Activated CD4-positive, alpha-beta memory T cell treated with anti-CD3 and anti-CD28 coated beads, Interleukin-2, amount 10 ng/mL, durations not matched to agents 7 days and 5 days (primary cell): ENCODE measurements at regions not wholly inside any gene's neighbourhood (a gene's known extent, or its start where the extent isn't known, plus 50 kb on each side); places are given as distances from the start of the nearest gene placed in this dataset.

Source experiments
- CTCF ChIA-PET: fragments of 350-600 bp; sonication (Branson Sonifier 250); formaldehyde crosslinking; loops from one replicate; lab custom pipeline; 2021; ENCODE audit warnings: antibody characterized with exemption, inconsistent platforms; lab: Charles Lee
- POLR2A ChIA-PET: fragments of 350-600 bp; sonication (Branson Sonifier 250); formaldehyde crosslinking; loops from one replicate; lab custom pipeline; 2021; ENCODE audit warnings: antibody characterized with exemption; lab: Charles Lee
- DNase-seq: peaks from one replicate; pipeline ENCODE4 v3.0.0-alpha.2; 2020
- H3K27ac Mint-ChIP-seq: one replicate; pipeline ENCODE4 v1.8.0; 2021; ENCODE audit warnings: mild to moderate bottlenecking, mixed read lengths
- H3K27me3 Mint-ChIP-seq: one replicate; pipeline ENCODE4 v1.8.0; 2021; ENCODE audit warnings: mixed read lengths
- H3K36me3 Mint-ChIP-seq: one replicate; pipeline ENCODE4 v1.8.0; 2021; ENCODE audit warnings: low read depth, mixed read lengths
- H3K4me1 Mint-ChIP-seq: one replicate; pipeline ENCODE4 v1.8.0; 2021; ENCODE audit warnings: mixed read lengths
- H3K4me3 Mint-ChIP-seq: one replicate; pipeline ENCODE4 v1.8.0; 2021; ENCODE audit warnings: mild to moderate bottlenecking, mixed read lengths
- H3K9me3 Mint-ChIP-seq: one replicate; pipeline ENCODE4 v1.8.0; 2021; ENCODE audit warnings: mixed read lengths

DNA sequence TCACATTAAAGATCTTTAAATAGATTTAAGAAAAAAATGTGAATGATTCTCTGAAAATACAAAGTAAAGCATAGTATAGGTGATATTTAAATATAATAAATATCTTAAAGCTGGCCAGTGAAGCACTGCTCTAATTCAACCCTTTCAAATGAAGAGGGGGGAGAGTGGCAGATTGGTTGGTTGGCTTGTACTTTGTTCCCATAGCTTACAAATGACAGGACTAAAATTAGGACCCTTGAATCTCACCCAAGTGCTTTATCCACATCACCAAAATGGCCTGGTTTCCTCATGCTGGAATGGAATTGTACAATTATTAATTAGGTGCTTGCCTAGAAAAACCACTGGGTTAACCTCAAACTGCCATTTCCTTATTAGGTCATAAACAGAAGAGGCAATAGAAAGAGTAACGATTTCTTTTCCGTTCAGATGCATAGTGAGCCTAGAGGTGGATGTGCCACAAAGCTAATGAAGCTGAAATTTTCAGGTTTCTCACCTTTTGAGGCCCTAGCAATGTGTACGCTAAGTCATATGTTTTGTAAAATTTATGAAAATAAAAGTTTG lies 354.5 kb upstream of the CDH6 start:
- Mint-ChIP-seq H3K27ac (no peak overlapping the region), H3K4me1 (no peaks in the 10 kb centered on the region), H3K27me3 (no peaks in the 10 kb centered on the region), H3K9me3 (peaks cover 7% of the 10 kb centered on the region), H3K4me3 (no peak overlapping the region), H3K36me3 (no peaks in the 10 kb centered on the region)
- ChIA-PET POLR2A (no interaction called here), CTCF (no interaction called here)
- no peak for DNase-seq

DNA sequence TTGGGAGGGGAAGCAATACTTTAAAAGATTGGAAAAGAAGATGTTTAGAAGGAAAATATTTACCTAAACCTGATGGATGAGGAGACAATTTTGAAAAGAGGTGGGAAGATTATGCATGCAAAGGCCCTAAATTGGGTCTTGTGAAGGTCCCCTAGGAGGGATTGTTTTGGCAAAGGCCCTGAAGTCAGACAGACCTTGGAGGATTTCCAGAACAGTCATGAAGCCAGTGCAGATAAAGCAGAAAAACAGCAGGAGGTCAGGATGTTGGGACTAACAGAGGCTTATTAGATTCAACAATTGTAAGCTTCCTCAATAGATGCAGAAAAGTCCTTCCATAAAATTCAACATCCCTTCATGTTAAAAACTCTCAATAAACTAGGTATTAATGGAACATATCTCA lies 361.0 kb upstream of the CDH6 start:
- Mint-ChIP-seq H3K9me3 (peaks cover 6% of the 10 kb centered on the region), H3K27ac (no peak overlapping the region), H3K4me1 (no peaks in the 10 kb centered on the region), H3K27me3 (no peaks in the 10 kb centered on the region), H3K36me3 (no peaks in the 10 kb centered on the region), H3K4me3 (no peak overlapping the region)
- DNase-seq: no peak
- POLR2A ChIA-PET: no interaction called here
- CTCF ChIA-PET: no interaction called here

DNA sequence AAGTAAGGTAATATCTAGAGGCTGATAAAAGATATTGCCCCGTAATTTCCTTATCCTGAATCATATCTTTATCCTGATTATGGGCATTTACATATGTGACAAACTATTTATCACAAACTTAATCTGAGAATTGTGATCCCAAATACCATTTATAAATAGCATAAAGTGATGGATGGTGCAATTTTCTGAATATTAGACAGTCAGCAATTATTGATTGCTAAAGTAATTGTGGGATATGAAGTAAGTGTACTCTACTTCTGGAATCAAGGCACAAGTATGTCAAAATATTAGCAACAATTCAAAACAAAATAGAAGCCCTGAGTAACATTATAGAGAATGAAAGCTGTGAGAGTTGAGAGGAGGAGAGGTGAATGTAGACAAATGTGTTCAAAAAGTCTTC lies 361.9 kb upstream of the CDH6 start:
- no peaks in the 10 kb centered on the region for H3K27me3 Mint-ChIP-seq
- no peaks in the 10 kb centered on the region for H3K4me1 Mint-ChIP-seq
- H3K27ac Mint-ChIP-seq: no peak overlapping the region
- no peak for DNase-seq
- no peak overlapping the region for H3K4me3 Mint-ChIP-seq
- H3K9me3 Mint-ChIP-seq: peaks cover 3% of the 10 kb centered on the region
- ChIA-PET POLR2A (no interaction called here), CTCF (no interaction called here)
- H3K36me3 Mint-ChIP-seq: no peaks in the 10 kb centered on the region

DNA sequence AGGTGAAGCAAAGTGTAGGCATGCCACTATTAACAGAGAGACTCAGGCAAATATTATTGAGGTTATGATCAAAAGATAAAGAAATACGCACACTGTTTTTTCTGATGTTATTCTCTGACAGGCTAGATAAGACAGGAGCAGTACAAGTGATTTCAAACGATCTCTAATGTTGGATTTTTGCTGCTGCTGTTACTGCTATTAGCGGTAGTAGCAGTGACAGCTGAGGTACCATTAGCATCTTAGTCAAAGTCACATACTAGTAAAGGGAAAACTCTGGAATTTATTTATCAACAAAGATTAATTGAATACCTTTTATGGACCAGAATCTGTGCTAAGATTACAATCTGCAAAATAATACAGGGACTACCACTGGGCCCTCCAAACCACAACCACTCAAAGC lies 362.4 kb upstream of the CDH6 start:
- Mint-ChIP-seq H3K27ac (no peak overlapping the region), H3K27me3 (no peaks in the 10 kb centered on the region), H3K9me3 (peaks cover 3% of the 10 kb centered on the region), H3K36me3 (no peaks in the 10 kb centered on the region), H3K4me3 (no peak overlapping the region), H3K4me1 (no peaks in the 10 kb centered on the region)
- POLR2A ChIA-PET: no interaction called here
- CTCF ChIA-PET: no interaction called here
- DNase-seq: no peak

DNA sequence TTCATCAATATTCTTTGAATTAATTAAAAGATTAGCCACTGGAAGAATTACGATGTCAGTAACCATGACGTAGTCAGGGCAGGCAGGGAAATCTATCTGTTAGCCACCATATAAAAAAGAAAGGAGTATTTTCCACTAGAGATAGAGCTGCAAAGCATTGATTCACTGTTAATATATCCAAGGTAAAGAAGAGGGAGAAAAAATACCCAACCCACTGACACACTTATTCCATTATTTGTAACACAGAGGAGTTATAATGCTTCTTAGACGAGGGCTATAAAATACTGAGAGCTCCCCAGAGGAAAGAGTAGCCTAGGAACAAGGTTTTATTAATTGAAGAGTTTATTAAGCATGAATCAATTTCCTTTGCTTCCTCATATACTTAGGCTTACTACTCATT lies 382.2 kb upstream of the CDH6 start:
- POLR2A ChIA-PET: no interaction called here

DNA sequence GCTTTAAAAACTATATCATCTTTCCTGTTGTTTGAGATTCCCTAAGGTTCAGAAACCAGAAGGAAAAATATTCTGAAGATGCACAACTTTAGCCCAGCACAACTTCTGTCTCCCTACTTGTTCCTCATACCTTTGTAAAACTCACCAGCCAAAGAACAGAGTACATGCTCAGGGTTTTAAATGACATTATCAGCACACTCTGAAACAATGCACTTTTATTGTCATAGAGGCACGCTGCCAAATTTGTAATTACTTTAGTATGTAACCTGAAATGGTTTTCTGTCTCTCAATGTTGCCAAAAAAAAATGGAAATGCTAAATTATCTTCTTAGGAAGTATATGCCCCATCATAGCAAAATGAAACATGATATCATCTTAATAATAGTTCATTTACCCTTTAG lies 383.6 kb upstream of the CDH6 start:
- ChIA-PET POLR2A (no interaction called here), CTCF (no interaction called here)
- Mint-ChIP-seq H3K4me3 (no peak overlapping the region), H3K27ac (no peak overlapping the region), H3K9me3 (peaks cover 13% of the 10 kb centered on the region), H3K4me1 (no peaks in the 10 kb centered on the region), H3K36me3 (no peaks in the 10 kb centered on the region), H3K27me3 (no peaks in the 10 kb centered on the region)
- DNase-seq: no peak

More for the DNA sequence above, 382.2 kb upstream of the CDH6 start:
- DNase-seq: no peak
- H3K9me3 Mint-ChIP-seq: peaks cover 10% of the 10 kb centered on the region
- H3K36me3 Mint-ChIP-seq: no peaks in the 10 kb centered on the region
- no peak overlapping the region for H3K27ac Mint-ChIP-seq
- CTCF ChIA-PET: no interaction called here
- H3K27me3 Mint-ChIP-seq: no peaks in the 10 kb centered on the region
- no peaks in the 10 kb centered on the region for H3K4me1 Mint-ChIP-seq
- H3K4me3 Mint-ChIP-seq: no peak overlapping the region

DNA sequence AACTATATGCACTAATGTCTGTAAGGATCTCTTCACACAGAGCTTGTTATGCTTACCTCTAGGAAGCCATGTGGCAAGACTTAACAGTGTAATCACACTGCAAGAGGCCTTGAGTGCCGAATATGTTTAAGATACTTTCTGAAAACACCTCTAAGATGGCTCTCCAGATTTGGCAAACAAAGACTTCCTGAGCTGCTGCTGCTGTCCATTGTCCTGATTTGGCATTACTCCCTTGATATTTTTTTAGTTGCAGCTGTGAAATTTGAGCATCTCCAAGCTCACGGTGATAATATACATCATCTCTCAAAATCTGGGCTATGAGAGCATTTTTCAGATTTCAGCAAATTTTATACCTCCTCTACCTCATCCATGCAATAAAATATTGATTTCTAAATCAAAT lies 384.5 kb upstream of the CDH6 start:
- H3K27me3 Mint-ChIP-seq: no peaks in the 10 kb centered on the region
- no peak for DNase-seq
- no peak overlapping the region for H3K4me3 Mint-ChIP-seq
- no peaks in the 10 kb centered on the region for H3K4me1 Mint-ChIP-seq
- ChIA-PET CTCF (no interaction called here), POLR2A (no interaction called here)
- peaks cover 18% of the 10 kb centered on the region for H3K9me3 Mint-ChIP-seq
- no peak overlapping the region for H3K27ac Mint-ChIP-seq
- no peaks in the 10 kb centered on the region for H3K36me3 Mint-ChIP-seq

DNA sequence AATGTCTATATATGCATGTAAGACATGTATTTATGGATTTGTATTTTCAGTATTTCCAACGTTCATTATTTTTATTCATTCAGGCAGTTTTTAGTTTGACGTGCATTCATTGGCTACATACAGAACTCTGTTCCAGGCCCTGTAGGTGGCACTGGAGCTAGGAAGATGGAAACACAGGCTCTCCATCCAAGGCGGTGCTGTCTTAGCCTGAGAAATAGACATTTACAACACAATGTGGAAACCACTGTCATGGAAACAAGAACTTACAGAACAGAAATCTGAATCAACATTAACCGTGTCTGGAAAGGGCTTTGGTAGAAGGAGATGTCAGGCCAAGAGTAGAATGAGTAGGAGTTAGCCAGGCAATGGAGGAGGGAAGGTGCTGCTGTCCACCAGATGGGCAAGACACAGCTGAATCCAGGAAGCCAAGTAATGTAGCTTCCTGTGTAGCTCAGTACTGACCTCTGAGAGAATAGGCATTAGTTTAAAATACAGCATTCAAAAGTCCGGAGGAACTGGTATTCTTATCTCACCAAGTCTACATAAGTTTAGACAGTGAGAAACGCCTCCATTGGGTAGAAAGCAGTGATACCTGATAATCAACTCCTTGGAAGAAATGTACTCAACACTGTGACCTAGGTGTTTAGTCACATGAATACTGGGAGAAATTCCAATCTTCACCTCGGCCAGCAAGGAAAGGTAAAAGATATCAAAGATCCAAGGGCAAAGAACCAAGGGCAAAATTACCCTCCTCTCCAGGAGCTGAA lies 388.6 kb upstream of the CDH6 start:
- DNase-seq: no peak
- Mint-ChIP-seq H3K9me3 (peaks cover 15% of the 10 kb centered on the region), H3K36me3 (no peaks in the 10 kb centered on the region), H3K4me1 (no peaks in the 10 kb centered on the region), H3K4me3 (no peak overlapping the region), H3K27me3 (no peaks in the 10 kb centered on the region), H3K27ac (no peak overlapping the region)
- POLR2A ChIA-PET: no interaction called here
- CTCF ChIA-PET: no interaction called here

DNA sequence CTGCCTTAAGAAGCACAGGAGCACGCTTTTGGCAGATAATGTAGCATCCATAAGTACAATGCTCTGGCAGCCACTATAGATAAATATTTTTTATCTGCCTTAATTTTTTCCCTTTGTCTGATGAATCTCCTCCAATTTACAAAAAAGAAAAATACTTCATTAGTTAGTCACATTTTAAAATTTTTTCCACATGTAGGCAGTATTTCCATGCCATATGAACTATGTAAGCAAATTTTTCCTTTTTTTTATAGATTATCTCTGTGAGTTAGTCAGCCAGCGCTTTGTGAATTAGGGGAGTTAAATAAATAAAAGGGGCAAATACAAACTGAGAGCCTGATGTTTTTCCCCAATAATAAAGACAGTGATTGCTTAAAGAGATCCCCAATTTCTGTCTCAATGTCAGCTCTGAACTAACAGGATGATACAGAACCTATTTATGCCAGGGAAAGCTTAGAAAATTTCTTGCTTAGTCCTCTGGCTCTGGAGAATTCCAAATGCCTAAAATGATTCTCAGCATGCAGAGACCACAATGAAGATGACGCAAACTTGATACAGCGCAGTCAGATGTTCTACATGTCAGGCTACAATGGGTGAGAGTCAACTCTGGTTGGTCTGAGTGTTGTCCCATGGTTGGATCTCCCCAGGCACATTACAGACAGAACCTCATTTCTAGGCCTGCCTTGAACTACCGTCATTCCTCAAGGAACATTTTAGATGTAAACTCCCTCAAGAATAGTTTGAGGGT lies 390.4 kb upstream of the CDH6 start:
- no peak for DNase-seq
- CTCF ChIA-PET: no interaction called here
- Mint-ChIP-seq H3K27ac (no peak overlapping the region), H3K9me3 (peaks cover 15% of the 10 kb centered on the region), H3K36me3 (no peaks in the 10 kb centered on the region), H3K4me3 (no peak overlapping the region), H3K4me1 (no peaks in the 10 kb centered on the region), H3K27me3 (no peaks in the 10 kb centered on the region)
- POLR2A ChIA-PET: no interaction called here

DNA sequence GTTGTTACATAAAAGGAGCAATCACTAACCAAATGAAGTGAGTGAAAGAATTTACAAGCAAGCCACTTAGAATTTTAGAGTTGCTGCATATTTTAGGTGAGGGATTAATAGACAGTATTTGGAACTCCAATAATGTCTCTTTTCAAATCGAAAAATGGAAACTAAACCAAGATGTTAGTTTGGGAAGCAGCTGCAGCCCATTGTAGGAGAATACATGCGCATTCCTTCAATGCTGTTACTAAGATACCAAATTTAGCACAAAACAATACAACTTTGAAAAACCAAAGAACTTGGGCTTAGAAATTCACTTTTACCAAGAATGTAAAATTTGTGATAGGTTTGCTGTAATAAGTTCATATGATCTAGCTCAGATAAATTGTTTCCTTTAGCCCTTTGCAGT lies 411.8 kb upstream of the CDH6 start:
- DNase-seq: no peak
- H3K4me3 Mint-ChIP-seq: no peak overlapping the region
- H3K36me3 Mint-ChIP-seq: no peaks in the 10 kb centered on the region
- no peaks in the 10 kb centered on the region for H3K27me3 Mint-ChIP-seq
- peaks cover 16% of the 10 kb centered on the region for H3K9me3 Mint-ChIP-seq
- H3K4me1 Mint-ChIP-seq: no peaks in the 10 kb centered on the region
- ChIA-PET POLR2A (no interaction called here), CTCF (no interaction called here)
- no peak overlapping the region for H3K27ac Mint-ChIP-seq

DNA sequence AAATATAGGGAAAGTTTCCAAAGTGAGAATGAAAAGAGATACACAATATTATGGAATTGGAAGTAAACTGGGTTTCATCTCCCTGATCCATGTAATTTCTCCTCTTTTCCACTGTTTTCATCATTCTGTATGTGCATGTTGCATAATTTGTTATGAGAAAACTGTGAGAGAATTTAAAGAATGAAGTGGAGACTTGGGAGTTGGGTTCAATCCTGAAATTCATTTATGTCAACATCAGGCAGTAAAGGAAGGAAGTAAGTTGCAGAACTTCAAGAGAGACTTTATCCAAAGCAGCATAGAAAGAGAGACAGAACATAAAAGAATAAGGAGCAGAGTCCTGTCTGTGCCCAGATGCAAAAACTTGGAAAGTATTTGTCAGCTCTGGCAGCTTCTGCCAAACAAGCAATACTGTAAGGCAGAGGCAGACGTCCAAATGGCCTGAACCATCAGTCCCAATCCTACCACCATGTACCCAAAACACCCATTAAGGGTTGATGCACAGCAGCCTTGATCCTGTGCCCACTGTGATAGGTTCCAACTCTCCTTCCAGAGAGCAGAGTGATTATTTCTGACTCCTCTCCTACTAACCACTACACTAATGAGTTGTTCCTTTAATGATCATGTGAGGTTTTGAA lies 425.3 kb upstream of the CDH6 start:
- H3K4me1 Mint-ChIP-seq: no peaks in the 10 kb centered on the region
- POLR2A ChIA-PET: no interaction called here
- no peak for DNase-seq
- no peak overlapping the region for H3K4me3 Mint-ChIP-seq
- H3K36me3 Mint-ChIP-seq: no peaks in the 10 kb centered on the region
- no peak overlapping the region for H3K27ac Mint-ChIP-seq
- H3K27me3 Mint-ChIP-seq: no peaks in the 10 kb centered on the region
- CTCF ChIA-PET: no interaction called here
- H3K9me3 Mint-ChIP-seq: no peaks in the 10 kb centered on the region

DNA sequence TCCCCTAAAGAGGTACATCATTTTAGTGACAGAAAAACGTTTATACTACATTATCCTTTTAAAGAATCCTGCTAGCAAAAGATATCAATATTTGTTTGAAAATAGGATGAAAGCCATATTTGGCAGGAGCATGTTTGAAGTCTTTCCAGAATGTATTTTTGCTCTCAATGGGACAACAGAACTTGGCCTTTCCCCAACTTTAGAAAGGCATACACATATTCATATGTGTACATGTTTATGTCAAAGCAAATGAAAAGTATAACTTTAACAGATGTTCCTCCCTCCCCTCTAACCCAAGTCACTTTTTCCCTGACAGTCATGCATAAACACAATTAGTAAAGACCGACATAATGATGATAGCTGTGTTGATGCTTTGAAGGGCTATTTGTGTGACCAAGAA lies 427.8 kb upstream of the CDH6 start:
- no peak overlapping the region for H3K27ac Mint-ChIP-seq
- no peak for DNase-seq
- no peaks in the 10 kb centered on the region for H3K4me1 Mint-ChIP-seq
- H3K36me3 Mint-ChIP-seq: no peaks in the 10 kb centered on the region
- H3K27me3 Mint-ChIP-seq: no peaks in the 10 kb centered on the region
- no peak overlapping the region for H3K4me3 Mint-ChIP-seq
- no peaks in the 10 kb centered on the region for H3K9me3 Mint-ChIP-seq
- ChIA-PET POLR2A (no interaction called here), CTCF (no interaction called here)

DNA sequence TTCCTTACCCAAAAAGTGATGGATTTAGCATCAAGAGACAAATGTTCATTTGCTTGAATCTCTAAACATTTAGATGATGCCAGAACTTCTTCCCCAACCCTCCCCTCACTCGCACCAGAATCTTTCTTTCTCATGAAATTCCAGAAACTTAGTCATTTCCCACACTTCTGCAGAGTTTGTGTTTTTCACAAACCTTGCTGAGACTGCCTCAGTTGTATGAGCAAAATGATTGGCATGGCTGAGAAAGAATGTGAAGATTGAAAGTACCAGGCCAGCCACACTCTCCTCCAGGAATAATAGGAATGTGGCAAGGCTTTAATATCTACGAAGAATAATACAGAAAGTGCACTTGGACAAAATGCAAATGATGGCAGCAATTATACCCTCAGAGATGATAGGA lies 428.3 kb upstream of the CDH6 start:
- H3K27ac Mint-ChIP-seq: no peak overlapping the region
- ChIA-PET CTCF (no interaction called here), POLR2A (no interaction called here)
- no peaks in the 10 kb centered on the region for H3K36me3 Mint-ChIP-seq
- DNase-seq: no peak
- no peak overlapping the region for H3K4me3 Mint-ChIP-seq
- no peaks in the 10 kb centered on the region for H3K9me3 Mint-ChIP-seq
- H3K4me1 Mint-ChIP-seq: no peaks in the 10 kb centered on the region
- no peaks in the 10 kb centered on the region for H3K27me3 Mint-ChIP-seq
